Peyer's patch (tissue), 4 donors: ENCODE measurements at regions not wholly inside any gene's neighbourhood (a gene's known extent, or its start where the extent isn't known, plus 50 kb on each side); places are given as distances from the start of the nearest gene placed in this dataset.

Experiments used
- CTCF ChIP-seq, 6 experiments: fragments of 450-650 bp in 4 of 6; fragments of 200-600 bp in 2 of 6; sonication (generic) in 1 of 6; IDR thresholded peaks; one replicate each; pipeline ENCODE4 v1.5.1; 2017 to 2019; ENCODE audit warnings: antibody characterized with exemption in 6 of 6, mild to moderate bottlenecking in 3 of 6, moderate library complexity in 1 of 6
- POLR2A ChIP-seq, 2 donors: fragments of 450-650 bp; IDR thresholded peaks; one replicate each; pipeline ENCODE4 v1.5.1; 2017; ENCODE audit warnings: antibody characterized with exemption in 2 of 2, mild to moderate bottlenecking in 2 of 2, moderate library complexity in 2 of 2

GRCh38 chr17:73821665-73822064 lies 177.4 kb upstream of the SDK2 start:
- TF ChIP-seq POLR2A (IDR thresholded peaks at IDR 0.05) (no peak), CTCF (IDR thresholded peaks at IDR 0.05) (no peak)
